Nephron progenitor cell (in vitro differentiated cells): ENCODE measurements at regions not wholly inside any gene's neighbourhood (a gene's known extent, or its start where the extent isn't known, plus 50 kb on each side); places are given as distances from the start of the nearest gene placed in this dataset.

Source experiments
- DNase-seq: peaks from one replicate; pipeline ENCODE4 v3.0.0; 2021
- H3K27ac Mint-ChIP-seq: 2 replicates; pipeline ENCODE4 v1.8.0; 2021; ENCODE audit warnings: mild to moderate bottlenecking, moderate library complexity, mixed read lengths
- H3K27me3 Mint-ChIP-seq: 2 replicates; pipeline ENCODE4 v1.8.0; 2021; ENCODE audit warnings: mild to moderate bottlenecking, low read depth, mixed read lengths; ENCODE audit not compliant: poor library complexity
- H3K36me3 Mint-ChIP-seq: 2 replicates; pipeline ENCODE4 v1.8.0; 2021; ENCODE audit warnings: low read depth, mixed read lengths
- H3K4me1 Mint-ChIP-seq: 2 replicates; pipeline ENCODE4 v1.8.0; 2021; ENCODE audit warnings: mixed read lengths
- H3K4me3 Mint-ChIP-seq: 2 replicates; pipeline ENCODE4 v1.8.0; 2021; ENCODE audit warnings: mild to moderate bottlenecking, moderate library complexity, mixed read lengths
- H3K9me3 Mint-ChIP-seq: 2 replicates; pipeline ENCODE4 v1.8.0; 2021; ENCODE audit warnings: mild to moderate bottlenecking, moderate library complexity, mixed read lengths
- TF ChIP-seq, protein P1 (sequence below): fragments of 200-600 bp; sonication (generic); IDR thresholded peaks from 2 replicates; pipeline ENCODE4 v1.5.0; 2021; ENCODE audit warnings: antibody characterized with exemption

DNA sequence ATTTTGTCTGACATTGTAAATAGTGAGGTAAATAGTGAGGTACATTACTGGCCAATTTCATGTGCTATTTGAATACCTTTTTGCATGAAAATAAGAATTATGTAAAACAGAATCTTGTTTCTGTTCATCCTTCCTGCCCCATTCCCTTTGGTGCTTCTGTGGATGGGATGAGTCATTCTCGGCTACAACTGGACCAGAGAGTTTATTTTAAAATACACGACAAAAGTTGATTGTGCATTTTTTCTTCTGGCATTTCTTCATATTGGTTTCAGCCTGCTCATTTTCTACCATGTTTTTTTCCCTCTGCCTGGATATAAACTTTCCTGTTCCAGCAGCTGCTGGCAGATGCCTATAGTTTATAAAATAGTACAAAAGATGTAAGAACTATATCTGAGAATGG is 107.5 kb downstream of the CYSLTR2 start:
- Mint-ChIP-seq H3K9me3 (peaks cover 34% of the 10 kb centered on the region), H3K4me3 (no peak overlapping the region), H3K27me3 (peaks cover 3% of the 10 kb centered on the region), H3K36me3 (no peaks in the 10 kb centered on the region), H3K4me1 (no peaks in the 10 kb centered on the region), H3K27ac (no peak overlapping the region)
- TF ChIP-seq, protein P1, sequence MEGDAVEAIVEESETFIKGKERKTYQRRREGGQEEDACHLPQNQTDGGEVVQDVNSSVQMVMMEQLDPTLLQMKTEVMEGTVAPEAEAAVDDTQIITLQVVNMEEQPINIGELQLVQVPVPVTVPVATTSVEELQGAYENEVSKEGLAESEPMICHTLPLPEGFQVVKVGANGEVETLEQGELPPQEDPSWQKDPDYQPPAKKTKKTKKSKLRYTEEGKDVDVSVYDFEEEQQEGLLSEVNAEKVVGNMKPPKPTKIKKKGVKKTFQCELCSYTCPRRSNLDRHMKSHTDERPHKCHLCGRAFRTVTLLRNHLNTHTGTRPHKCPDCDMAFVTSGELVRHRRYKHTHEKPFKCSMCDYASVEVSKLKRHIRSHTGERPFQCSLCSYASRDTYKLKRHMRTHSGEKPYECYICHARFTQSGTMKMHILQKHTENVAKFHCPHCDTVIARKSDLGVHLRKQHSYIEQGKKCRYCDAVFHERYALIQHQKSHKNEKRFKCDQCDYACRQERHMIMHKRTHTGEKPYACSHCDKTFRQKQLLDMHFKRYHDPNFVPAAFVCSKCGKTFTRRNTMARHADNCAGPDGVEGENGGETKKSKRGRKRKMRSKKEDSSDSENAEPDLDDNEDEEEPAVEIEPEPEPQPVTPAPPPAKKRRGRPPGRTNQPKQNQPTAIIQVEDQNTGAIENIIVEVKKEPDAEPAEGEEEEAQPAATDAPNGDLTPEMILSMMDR: no peak
- DNase-seq: no peak

DNA sequence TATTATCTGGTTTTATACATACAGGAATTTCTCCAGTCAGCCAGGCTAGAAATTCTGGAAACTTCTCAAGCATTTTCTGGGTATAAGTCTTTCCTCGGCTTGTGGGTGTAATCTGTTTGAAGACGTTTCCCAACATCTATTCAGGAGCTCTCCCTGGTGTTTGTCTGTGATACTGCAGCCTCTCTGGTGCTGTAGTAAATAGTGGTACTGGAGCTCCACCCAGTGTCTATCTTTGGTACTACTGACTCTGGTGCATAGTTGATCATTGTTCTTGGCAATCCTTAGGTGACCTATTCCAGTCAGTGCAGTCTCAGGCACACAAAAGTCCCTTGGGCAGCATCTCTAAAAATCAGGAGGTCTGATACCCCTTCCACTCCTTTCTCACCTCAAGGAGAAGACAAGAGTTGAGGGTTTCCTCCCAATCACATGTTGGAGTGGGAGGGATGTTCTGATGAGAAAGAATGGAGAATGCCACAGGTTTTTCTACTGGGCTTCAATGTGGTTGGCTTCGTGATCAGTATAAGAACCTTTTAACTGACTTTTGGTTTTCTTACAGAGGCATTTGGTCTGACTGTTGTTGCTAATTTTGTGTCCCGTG is 115.5 kb downstream of the CYSLTR2 start:
- Mint-ChIP-seq H3K9me3 (peaks cover 38% of the 10 kb centered on the region), H3K4me1 (no peaks in the 10 kb centered on the region), H3K36me3 (peaks cover 12% of the 10 kb centered on the region), H3K4me3 (no peak overlapping the region), H3K27ac (no peak overlapping the region), H3K27me3 (no peaks in the 10 kb centered on the region)
- peak; percentile 81 for DNase-seq
- TF ChIP-seq, protein P1: peak; percentile 94

DNA sequence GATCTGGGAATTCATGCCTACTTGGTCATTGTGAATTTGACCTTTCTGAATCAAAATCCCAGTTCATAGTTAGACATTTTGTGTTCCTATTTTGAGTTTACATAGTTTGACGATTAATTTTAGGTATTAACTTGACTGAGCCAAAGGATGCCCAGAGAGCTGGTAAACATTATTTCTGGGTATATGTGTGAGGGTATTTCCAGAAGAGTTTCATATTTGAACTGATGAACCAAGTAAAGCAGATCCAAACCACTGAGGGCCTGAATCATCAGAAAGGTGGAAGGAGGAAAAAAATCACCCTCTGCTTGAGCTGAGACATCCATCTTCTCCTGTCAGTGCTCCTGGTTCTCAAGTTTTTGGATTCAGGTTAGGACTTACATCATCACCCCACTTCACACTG is 116.6 kb downstream of the CYSLTR2 start:
- H3K27ac Mint-ChIP-seq: no peak overlapping the region
- H3K4me1 Mint-ChIP-seq: no peaks in the 10 kb centered on the region

DNA sequence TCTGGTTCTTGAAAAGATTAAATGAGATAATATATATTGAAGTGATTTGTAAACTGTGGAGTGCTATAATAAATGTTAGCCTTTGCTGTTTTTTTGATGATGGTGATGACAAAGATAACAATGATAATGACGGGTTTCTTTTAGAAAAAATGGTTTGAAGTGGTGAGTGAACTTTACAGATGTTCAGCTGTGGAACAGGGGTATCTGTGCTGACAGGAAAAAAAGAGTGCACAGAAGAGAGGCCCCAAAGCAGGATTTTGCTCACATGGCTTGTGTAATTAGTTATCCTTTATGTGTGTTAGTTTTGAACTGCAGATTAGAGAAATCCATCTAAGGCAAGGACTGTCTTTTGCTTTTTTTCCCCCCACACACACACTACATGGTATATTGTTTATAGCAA is 119.2 kb downstream of the CYSLTR2 start:
- no peaks in the 10 kb centered on the region for H3K4me1 Mint-ChIP-seq
- H3K4me3 Mint-ChIP-seq: no peak overlapping the region
- peaks cover 12% of the 10 kb centered on the region for H3K36me3 Mint-ChIP-seq
- H3K27me3 Mint-ChIP-seq: no peaks in the 10 kb centered on the region
- no peak for DNase-seq
- TF ChIP-seq, protein P1: no peak
- H3K27ac Mint-ChIP-seq: no peak overlapping the region
- peaks cover 19% of the 10 kb centered on the region for H3K9me3 Mint-ChIP-seq

More for the DNA sequence above, 116.6 kb downstream of the CYSLTR2 start:
- Mint-ChIP-seq H3K4me3 (no peak overlapping the region), H3K36me3 (peaks cover 12% of the 10 kb centered on the region), H3K9me3 (peaks cover 33% of the 10 kb centered on the region), H3K27me3 (no peaks in the 10 kb centered on the region)
- no peak for DNase-seq
- TF ChIP-seq, protein P1: no peak

DNA sequence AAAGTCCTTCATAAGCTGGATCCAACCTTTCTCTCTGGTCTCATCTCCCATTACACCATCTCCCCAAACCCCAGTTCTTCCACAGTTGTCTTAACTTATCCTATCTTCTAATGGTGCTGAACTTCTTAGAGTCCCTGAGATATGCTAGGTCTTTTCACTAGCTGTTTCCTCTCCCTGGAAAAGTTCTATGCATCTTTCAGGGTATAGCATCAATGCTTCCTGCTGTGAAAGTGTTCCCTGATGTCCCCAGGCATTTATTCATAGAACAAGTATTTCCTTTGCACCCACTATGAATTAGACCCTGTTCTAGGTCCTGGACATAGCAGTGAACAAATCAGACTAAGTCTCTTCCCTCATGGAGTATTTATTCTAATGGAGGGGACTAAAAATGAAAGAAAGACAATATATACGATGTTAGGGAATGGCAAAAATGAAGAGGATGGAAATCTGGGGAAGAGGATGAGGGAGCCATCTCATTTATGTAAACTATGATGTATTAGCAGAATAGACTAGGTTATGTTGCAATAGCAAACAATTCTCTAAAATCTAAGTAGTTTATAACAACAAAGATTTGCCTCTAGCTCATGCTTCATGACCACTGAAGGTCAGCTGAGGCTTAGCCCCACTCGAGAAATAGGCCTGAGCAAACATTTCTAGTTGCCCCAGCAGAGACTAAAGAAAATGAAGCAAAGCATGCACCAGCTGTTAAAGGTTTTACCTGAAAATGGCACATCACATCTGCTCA is 120.0 kb downstream of the CYSLTR2 start:
- DNase-seq: no peak
- Mint-ChIP-seq H3K27me3 (peaks cover 3% of the 10 kb centered on the region), H3K36me3 (peaks cover 6% of the 10 kb centered on the region), H3K27ac (no peak overlapping the region), H3K9me3 (peaks cover 18% of the 10 kb centered on the region), H3K4me1 (no peaks in the 10 kb centered on the region), H3K4me3 (no peak overlapping the region)
- TF ChIP-seq, protein P1: no peak

DNA sequence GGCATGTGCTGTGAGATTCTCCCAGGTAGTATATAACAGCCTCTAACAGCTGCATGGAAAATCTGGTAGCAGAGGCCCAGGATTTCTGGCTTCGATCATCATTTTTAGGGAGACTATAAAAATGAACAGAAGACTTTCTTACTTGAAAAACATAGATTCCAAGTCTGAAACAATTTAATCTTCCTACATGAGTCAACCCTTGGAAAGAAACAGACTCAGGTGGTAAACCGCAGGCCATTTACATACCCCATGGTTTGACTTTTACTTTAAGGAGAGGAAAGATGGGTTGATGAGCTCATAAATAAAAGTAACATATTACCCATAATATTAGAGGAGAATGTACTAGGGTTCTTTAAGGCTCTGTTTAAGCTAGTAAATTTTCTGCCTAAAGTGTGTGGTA is 121.6 kb downstream of the CYSLTR2 start:
- Mint-ChIP-seq H3K4me1 (no peaks in the 10 kb centered on the region), H3K9me3 (peaks cover 27% of the 10 kb centered on the region), H3K27me3 (peaks cover 3% of the 10 kb centered on the region), H3K27ac (no peak overlapping the region), H3K36me3 (no peaks in the 10 kb centered on the region), H3K4me3 (no peak overlapping the region)
- TF ChIP-seq, protein P1: no peak
- no peak for DNase-seq
